ENCODE measurements at regions not wholly inside any gene's neighbourhood (a gene's known extent, or its start where the extent isn't known, plus 50 kb on each side); places are given as distances from the start of the nearest gene placed in this dataset.

DNA sequence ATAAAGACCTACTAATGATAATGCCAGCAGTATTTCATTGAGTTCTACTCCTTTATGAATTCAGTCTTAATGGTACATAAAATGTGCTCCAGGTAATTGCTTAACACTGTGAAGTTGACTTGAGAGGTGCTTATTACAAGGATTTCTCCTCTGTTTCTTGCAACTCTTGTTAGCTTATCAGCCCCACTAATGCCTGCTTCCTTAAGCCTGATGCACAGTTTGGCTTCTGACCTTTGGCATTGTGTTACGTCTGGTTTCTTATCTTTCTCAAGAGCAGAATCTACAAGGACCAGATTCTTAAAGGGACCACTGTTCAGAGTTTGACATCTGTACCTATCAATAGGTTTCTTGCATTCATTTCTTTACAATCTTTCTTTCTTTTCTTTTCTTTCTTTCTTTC, 223.9 kb upstream of the CWC22 start:
- TF ChIP-seq, protein P1, sequence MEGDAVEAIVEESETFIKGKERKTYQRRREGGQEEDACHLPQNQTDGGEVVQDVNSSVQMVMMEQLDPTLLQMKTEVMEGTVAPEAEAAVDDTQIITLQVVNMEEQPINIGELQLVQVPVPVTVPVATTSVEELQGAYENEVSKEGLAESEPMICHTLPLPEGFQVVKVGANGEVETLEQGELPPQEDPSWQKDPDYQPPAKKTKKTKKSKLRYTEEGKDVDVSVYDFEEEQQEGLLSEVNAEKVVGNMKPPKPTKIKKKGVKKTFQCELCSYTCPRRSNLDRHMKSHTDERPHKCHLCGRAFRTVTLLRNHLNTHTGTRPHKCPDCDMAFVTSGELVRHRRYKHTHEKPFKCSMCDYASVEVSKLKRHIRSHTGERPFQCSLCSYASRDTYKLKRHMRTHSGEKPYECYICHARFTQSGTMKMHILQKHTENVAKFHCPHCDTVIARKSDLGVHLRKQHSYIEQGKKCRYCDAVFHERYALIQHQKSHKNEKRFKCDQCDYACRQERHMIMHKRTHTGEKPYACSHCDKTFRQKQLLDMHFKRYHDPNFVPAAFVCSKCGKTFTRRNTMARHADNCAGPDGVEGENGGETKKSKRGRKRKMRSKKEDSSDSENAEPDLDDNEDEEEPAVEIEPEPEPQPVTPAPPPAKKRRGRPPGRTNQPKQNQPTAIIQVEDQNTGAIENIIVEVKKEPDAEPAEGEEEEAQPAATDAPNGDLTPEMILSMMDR (IDR thresholded peaks at IDR 0.05; ENCODE audit: low read depth, low read length, missing control alignments): no peak
- DNase-seq (ENCODE audit: extremely low read depth, low read depth): no peak
- no peak overlapping the region for H3K4me3 ChIP-seq (replicated peaks; ENCODE audit: low read depth, low read length)

DNA sequence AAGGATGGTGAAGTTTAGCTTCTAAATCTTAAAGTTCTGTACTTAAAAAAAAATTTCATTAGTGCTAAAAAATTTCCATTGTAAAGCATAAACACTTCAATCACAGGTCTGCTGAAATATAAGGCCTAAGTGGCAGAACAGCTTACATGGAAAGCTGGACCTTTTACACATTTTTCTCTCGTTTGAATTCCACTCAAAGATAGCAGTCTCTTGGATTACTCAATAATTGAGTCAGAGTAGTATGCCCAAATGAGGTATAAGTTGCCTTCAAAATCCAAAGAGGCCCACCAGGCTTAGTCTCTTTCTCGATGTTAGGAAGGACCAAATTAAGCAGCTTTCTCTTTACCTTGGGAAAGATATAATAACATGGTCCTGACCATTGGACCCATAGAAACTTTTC, 220.4 kb upstream of the CWC22 start:
- TF ChIP-seq, protein P1 (IDR thresholded peaks at IDR 0.05; ENCODE audit: low read depth, low read length, missing control alignments): no peak
- no peak overlapping the region for H3K4me3 ChIP-seq (replicated peaks; ENCODE audit: low read depth, low read length)

DNA sequence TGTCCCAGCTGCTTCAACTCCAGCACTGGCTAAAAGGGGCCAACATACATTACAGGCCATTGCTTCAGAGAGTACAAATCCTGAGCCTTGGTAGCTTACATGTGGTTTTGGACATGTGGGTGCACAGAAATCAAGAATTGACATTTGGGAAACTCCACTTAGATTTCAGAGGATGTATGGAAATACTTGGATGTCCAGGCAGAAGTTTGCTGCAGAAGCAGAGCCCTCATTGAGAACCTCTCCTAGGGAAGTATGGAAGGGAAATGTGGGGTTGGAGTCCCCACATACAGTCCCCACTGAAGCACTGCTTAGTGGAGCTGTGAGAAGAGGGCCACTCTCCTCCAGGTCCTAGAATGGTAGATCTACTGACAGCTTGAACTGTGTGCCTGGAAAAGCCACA, 218.0 kb upstream of the CWC22 start:
- DNase-seq (ENCODE audit: extremely low read depth, low read depth): no peak
- TF ChIP-seq, protein P1 (IDR thresholded peaks at IDR 0.05; ENCODE audit: low read depth, low read length, missing control alignments): no peak

More for the DNA sequence above, 220.4 kb upstream of the CWC22 start:
- DNase-seq (ENCODE audit: extremely low read depth, low read depth): no peak

DNA sequence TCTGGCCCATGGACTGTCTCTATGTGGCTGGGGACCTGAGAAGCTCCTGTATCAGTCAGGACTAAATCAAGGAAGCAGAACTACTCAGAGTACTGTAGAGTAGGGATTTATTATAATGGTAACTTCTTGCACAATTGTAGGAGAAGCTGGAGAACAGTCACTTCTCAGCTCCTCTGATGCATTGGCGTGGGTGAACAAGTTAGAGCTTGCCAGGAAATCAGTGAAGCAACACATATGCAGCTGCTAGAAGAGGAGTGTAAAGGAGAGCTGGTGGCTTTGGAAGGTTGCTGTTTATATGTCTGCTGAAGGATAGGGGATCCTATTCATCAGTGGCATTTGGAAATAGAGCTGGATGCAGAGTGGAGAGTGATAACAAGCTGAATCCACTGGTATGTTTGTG, 215.5 kb upstream of the CWC22 start:
- no peak overlapping the region for H3K4me3 ChIP-seq (replicated peaks; ENCODE audit: low read depth, low read length)
- DNase-seq (ENCODE audit: extremely low read depth, low read depth): no peak
- TF ChIP-seq, protein P1 (IDR thresholded peaks at IDR 0.05; ENCODE audit: low read depth, low read length, missing control alignments): no peak

More for the DNA sequence above, 218.0 kb upstream of the CWC22 start:
- H3K4me3 ChIP-seq (replicated peaks; ENCODE audit: low read depth, low read length): no peak overlapping the region

DNA sequence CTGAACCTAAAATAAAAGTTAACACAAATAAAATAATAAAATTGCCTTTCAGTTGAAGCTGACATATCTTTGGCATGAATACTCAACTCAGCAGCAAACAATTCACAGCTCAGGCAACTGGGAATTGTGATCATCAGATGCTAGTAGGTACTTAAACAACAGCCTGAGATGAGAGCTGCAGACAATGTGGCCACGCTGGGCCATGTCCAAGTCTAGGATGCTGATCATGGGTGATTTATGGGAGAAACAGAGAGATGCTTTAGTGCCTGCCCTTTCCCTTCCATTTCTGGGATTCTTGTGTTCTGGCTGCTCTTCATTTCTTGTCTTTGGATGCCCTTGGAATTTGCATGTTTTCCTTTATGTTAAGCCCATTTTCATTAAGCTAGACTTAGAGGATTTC, 212.4 kb upstream of the CWC22 start:
- DNase-seq (ENCODE audit: extremely low read depth, low read depth): no peak

DNA sequence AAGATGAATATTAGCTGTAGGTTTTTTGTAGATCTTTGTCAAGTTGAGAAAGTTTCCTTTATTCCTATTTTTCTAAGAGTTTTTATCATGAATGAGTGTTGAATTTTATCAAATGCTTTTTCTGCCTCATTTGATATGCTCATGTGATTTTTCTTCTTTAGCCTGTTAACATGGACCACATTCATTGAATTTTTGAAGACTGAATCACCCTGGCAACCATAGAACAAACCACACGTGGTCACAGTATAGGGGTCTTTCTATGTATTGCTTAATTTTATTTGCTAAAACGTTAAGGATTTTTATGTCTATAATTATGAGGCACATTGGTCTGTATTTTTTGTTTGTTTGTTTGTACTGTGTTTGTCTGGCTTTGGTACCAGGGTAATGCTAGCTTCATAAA, 201.7 kb upstream of the CWC22 start:
- DNase-seq (ENCODE audit: extremely low read depth, low read depth): no peak
- H3K4me3 ChIP-seq (replicated peaks; ENCODE audit: low read depth, low read length): no peak overlapping the region
- TF ChIP-seq, protein P1 (IDR thresholded peaks at IDR 0.05; ENCODE audit: low read depth, low read length, missing control alignments): no peak

More for the DNA sequence above, 212.4 kb upstream of the CWC22 start:
- no peak overlapping the region for H3K4me3 ChIP-seq (replicated peaks; ENCODE audit: low read depth, low read length)
- TF ChIP-seq, protein P1 (IDR thresholded peaks at IDR 0.05; ENCODE audit: low read depth, low read length, missing control alignments): no peak

DNA sequence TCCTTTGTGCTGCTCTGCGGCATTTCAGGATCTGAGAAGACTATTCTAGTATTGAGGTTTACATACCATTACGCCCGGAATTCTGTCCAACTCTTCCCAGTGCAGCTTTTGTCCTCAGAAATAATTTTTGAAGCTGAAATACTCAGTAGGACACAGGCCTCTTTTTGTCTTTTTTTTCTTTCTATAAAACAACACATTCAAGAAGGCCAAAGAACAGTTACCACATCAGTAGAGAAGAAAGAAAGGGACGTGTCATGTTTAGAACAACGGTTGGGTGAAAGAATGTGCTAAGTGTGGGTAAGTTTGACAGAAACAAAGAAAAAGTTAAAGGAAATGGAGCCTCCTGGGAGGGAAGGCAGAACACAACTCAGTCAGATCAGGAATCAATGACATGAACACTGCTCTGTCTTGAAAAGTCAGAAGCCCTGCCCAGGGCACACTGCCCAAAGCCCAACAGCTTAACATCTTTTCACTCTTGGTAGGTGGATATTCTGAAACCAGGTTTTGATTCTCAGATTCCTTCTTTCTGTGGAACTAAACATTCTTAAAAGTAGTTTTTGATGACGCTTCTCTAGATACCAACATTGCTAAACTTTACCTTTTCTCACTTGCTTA, 198.6 kb upstream of the CWC22 start:
- DNase-seq (ENCODE audit: extremely low read depth, low read depth): no peak
- H3K4me3 ChIP-seq (replicated peaks; ENCODE audit: low read depth, low read length): no peak overlapping the region
- TF ChIP-seq, protein P1 (IDR thresholded peaks at IDR 0.05; ENCODE audit: low read depth, low read length, missing control alignments): no peak

Measured in HFF-Myc (cell line).